MCF 10A (cell line): ENCODE measurements at regions not wholly inside any gene's neighbourhood (a gene's known extent, or its start where the extent isn't known, plus 50 kb on each side); places are given as distances from the start of the nearest gene placed in this dataset.

Source experiments
- BruUV-seq: library from RNA; stranded (reverse); fragments of 400-500 nt; replicated peaks from 2 replicates; lab custom pipeline; 2021; lab: Mats Ljungman, UMichigan
- CTCF ChIA-PET: fragments of 300-600 bp; sonication (Branson Sonifier 250); formaldehyde crosslinking; extraction: SDS; loops from one replicate; lab custom pipeline; 2021; ENCODE audit warnings: antibody characterized with exemption, inconsistent platforms; lab: Yijun Ruan, JAX
- POLR2A ChIA-PET: fragments of 300-600, 350-650 bp; sonication (Branson Sonifier 250); formaldehyde crosslinking; extraction: SDS; loops from one replicate; lab custom pipeline; 2020; ENCODE audit warnings: antibody characterized with exemption, inconsistent platforms; lab: Yijun Ruan, JAX
- DNase-seq: peaks from one replicate; pipeline ENCODE4 v3.0.0-alpha.2; 2018; ENCODE audit not compliant: unreplicated experiment
- H3K27ac Mint-ChIP-seq: one replicate; pipeline ENCODE4 v1.8.0; 2022; ENCODE audit warnings: mild to moderate bottlenecking, low read depth, mixed read lengths; ENCODE audit not compliant: unreplicated experiment
- H3K27me3 Mint-ChIP-seq: one replicate; pipeline ENCODE4 v1.8.0; 2022; ENCODE audit warnings: mixed read lengths; ENCODE audit not compliant: insufficient read depth, unreplicated experiment
- H3K36me3 Mint-ChIP-seq: one replicate; pipeline ENCODE4 v1.8.0; 2022; ENCODE audit warnings: mild to moderate bottlenecking, moderate library complexity, mixed read lengths; ENCODE audit not compliant: insufficient read depth, unreplicated experiment
- H3K4me1 Mint-ChIP-seq: one replicate; pipeline ENCODE4 v1.8.0; 2022; ENCODE audit warnings: mixed read lengths; ENCODE audit not compliant: insufficient read depth, unreplicated experiment
- H3K4me3 Mint-ChIP-seq: one replicate; pipeline ENCODE4 v1.8.0; 2022; ENCODE audit warnings: mild to moderate bottlenecking, moderate library complexity, mixed read lengths; ENCODE audit not compliant: unreplicated experiment
- H3K9me3 Mint-ChIP-seq: one replicate; pipeline ENCODE4 v1.8.0; 2022; ENCODE audit warnings: mixed read lengths; ENCODE audit not compliant: unreplicated experiment
- CTCF ChIP-seq: fragments of 200-600 bp; IDR thresholded peaks from one replicate; pipeline ENCODE4 v1.8.0; 2022; ENCODE audit warnings: antibody characterized with exemption, mild to moderate bottlenecking; ENCODE audit not compliant: unreplicated experiment
- intact Hi-C: fragments of 100-400 bp; cut with micrococcal nuclease; formaldehyde crosslinking; loops from 2 replicates; pipeline ENCODE4 v1.14.1; 2022

- POLR2A ChIA-PET: interaction anchor here (0.6 to 1.6 kb wide), 4 partner anchors 13 to 162 kb away, joined by 3 to 7 read pairs (median 4); no protein-coding TSS in a partner anchor
- no peak overlapping the region for H3K27ac Mint-ChIP-seq
- H3K4me3 Mint-ChIP-seq: no peak overlapping the region
- no TSS peak for BruUV-seq
- CTCF ChIA-PET: interaction anchor here (3.1 kb wide), 1 partner anchor 24 kb away, joined by 13 read pairs; no protein-coding TSS in a partner anchor
- TF ChIP-seq CTCF: no peak
- no peaks in the 10 kb centered on the region for H3K27me3 Mint-ChIP-seq
- no peaks in the 10 kb centered on the region for H3K4me1 Mint-ChIP-seq
- no peaks in the 10 kb centered on the region for H3K9me3 Mint-ChIP-seq
- intact Hi-C loops: no loop called here
- DNase-seq: peak; percentile 30
- H3K36me3 Mint-ChIP-seq: no peaks in the 10 kb centered on the region
Observed at GRCh38 chr5:54820346-54821134, 164.9 kb downstream of the ESM1 start.

GRCh38 chr5:54807421-54807820 is 178.0 kb downstream of the ESM1 start:
- intact Hi-C loops: no loop called here
- ChIA-PET CTCF (no interaction called here), POLR2A (interaction anchor here (1.0 kb wide), 1 partner anchor 13 kb away, joined by 3 read pairs; no protein-coding TSS in a partner anchor)
- no peak overlapping the region for H3K4me3 Mint-ChIP-seq
- no peaks in the 10 kb centered on the region for H3K36me3 Mint-ChIP-seq
- H3K27ac Mint-ChIP-seq: peak overlapping the region; percentile 74
- no TSS peak for BruUV-seq
- no peaks in the 10 kb centered on the region for H3K9me3 Mint-ChIP-seq
- H3K27me3 Mint-ChIP-seq: no peaks in the 10 kb centered on the region
- peaks cover 7% of the 10 kb centered on the region for H3K4me1 Mint-ChIP-seq
- DNase-seq: peak; percentile 67
- TF ChIP-seq CTCF: no peak

GRCh38 chr5:54804521-54804920 is 180.9 kb downstream of the ESM1 start:
- no peaks in the 10 kb centered on the region for H3K36me3 Mint-ChIP-seq
- no peak overlapping the region for H3K4me3 Mint-ChIP-seq
- no peak for TF ChIP-seq CTCF
- ChIA-PET POLR2A (no interaction called here), CTCF (interaction anchor here (1.4 kb wide), 1 partner anchor 10 kb away, joined by 5 read pairs; no protein-coding TSS in a partner anchor)
- H3K4me1 Mint-ChIP-seq: peaks cover 7% of the 10 kb centered on the region
- no peaks in the 10 kb centered on the region for H3K9me3 Mint-ChIP-seq
- H3K27me3 Mint-ChIP-seq: no peaks in the 10 kb centered on the region
- BruUV-seq: no TSS peak
- no peak for DNase-seq
- intact Hi-C loops: no loop called here
- no peak overlapping the region for H3K27ac Mint-ChIP-seq

GRCh38 chr5:54804086-54804485 is 181.3 kb downstream of the ESM1 start:
- intact Hi-C loops: no loop called here
- CTCF ChIA-PET: no interaction called here
- Mint-ChIP-seq H3K4me1 (peaks cover 7% of the 10 kb centered on the region), H3K27ac (no peak overlapping the region), H3K36me3 (no peaks in the 10 kb centered on the region), H3K4me3 (no peak overlapping the region), H3K9me3 (no peaks in the 10 kb centered on the region), H3K27me3 (no peaks in the 10 kb centered on the region)
- BruUV-seq: no TSS peak
- TF ChIP-seq CTCF: no peak
- POLR2A ChIA-PET: no interaction called here
- no peak for DNase-seq
